K562 (cell line): ENCODE measurements at regions not wholly inside any gene's neighbourhood (a gene's known extent, or its start where the extent isn't known, plus 50 kb on each side); places are given as distances from the start of the nearest gene placed in this dataset.
"Not testable (repeated sequence)": the region's sequence is repeated elsewhere in the genome, so short reads cannot be mapped to it uniquely, and the experiment has no call there.

Experiments
- ATAC-seq: fragments of 200-7000 bp; cut with Tn5 transposase; 3 replicates; pipeline ENCODE4 v1.9.1; 2020; ENCODE audit warnings: moderate library complexity
- BruUV-seq: library from RNA; stranded (reverse); fragments of 400-500 nt; replicated peaks from 2 replicates; lab custom pipeline; 2021; lab: Mats Ljungman, UMichigan
- CTCF ChIA-PET: fragments of 300-600 bp; formaldehyde crosslinking; extraction: SDS; loops from one replicate; lab custom pipeline; 2021; ENCODE audit warnings: low intra/inter-chr PET ratio; lab: Yijun Ruan, JAX
- POLR2A ChIA-PET: fragments of 300-600, 350-650 bp; sonication (Branson Sonifier 250); formaldehyde crosslinking; extraction: SDS; loops from one replicate; lab custom pipeline; 2021; ENCODE audit warnings: antibody characterized with exemption, inconsistent platforms; lab: Yijun Ruan, JAX
- DNase-seq, 4 experiments: peaks; one replicate each; pipeline versions ENCODE4 v3.0.0 to v3.0.0-alpha.2; 2011 to 2018; ENCODE audit warnings: low spot score in 3 of 4, mixed read lengths in 3 of 4; ENCODE audit errors: extremely low read depth in 1 of 4
- FAIRE-seq: peaks from 2 replicates; lab custom pipeline; 2011; peaks lifted over from hg19 to GRCh38; lab: Jason Lieb, UNC
- H2AFZ ChIP-seq: 2 replicates; pipeline ENCODE4 v1.6.0; 2011; ENCODE audit warnings: low read depth, low read length, control low read depth, inconsistent platforms
- H3K27ac ChIP-seq: fragments of 200-600 bp; 3 replicates; pipeline ENCODE4 v1.8.0; 2011; ENCODE audit warnings: low read depth, mild to moderate bottlenecking, control low read depth, inconsistent platforms, low read length, moderate library complexity, mixed read lengths; ENCODE audit errors: extremely low read depth
- H3K27me3 ChIP-seq, 2 experiments: fragments of 300-600 bp in 1 of 2; 2 replicates in 1 of 2; 3 replicates in 1 of 2; pipeline versions ENCODE4 v1.6.0 to v1.8.0; 2011; ENCODE audit warnings: inconsistent platforms in 2 of 2, low read length in 2 of 2, mild to moderate bottlenecking in 1 of 2, mixed read lengths in 1 of 2, moderate library complexity in 1 of 2; ENCODE audit not compliant: control insufficient read depth in 2 of 2, insufficient read depth in 2 of 2
- H3K36me3 ChIP-seq: fragments of 300-600 bp; 3 replicates; pipeline ENCODE4 v1.8.0; 2011; ENCODE audit warnings: mild to moderate bottlenecking, low read length, inconsistent platforms; ENCODE audit not compliant: control insufficient read depth, insufficient read depth
- H3K4me1 ChIP-seq, 2 experiments: fragments of 200-600 bp in 1 of 2; replicated peaks in 1 of 2; 2 replicates in 1 of 2; 3 replicates in 1 of 2; pipeline versions ENCODE4 v1.5.1 to v1.8.0; 2011; ENCODE audit warnings: inconsistent platforms in 2 of 2, low read length in 2 of 2, mild to moderate bottlenecking in 1 of 2, mixed read lengths in 1 of 2, moderate library complexity in 1 of 2; ENCODE audit not compliant: control insufficient read depth in 2 of 2, insufficient read depth in 2 of 2
- H3K4me2 ChIP-seq: 2 replicates; pipeline ENCODE4 v1.6.1; 2011; ENCODE audit warnings: low read length, control low read depth, inconsistent platforms, mixed read lengths; ENCODE audit not compliant: insufficient read depth
- H3K4me3 ChIP-seq: fragments of 200-600 bp; sonication (generic), shearing (Covaris generic); 2 replicates; pipeline ENCODE4 v1.5.1; 2016; ENCODE audit warnings: control low read depth, inconsistent platforms
- H3K79me2 ChIP-seq: fragments of 200-600 bp; 3 replicates; pipeline ENCODE4 v1.8.0; 2011; ENCODE audit warnings: low read length, inconsistent platforms; ENCODE audit not compliant: control insufficient read depth, insufficient read depth
- H3K9ac ChIP-seq, 2 experiments: 2 replicates each; pipeline versions ENCODE4 v1.6.0 to v1.6.1; 2011; ENCODE audit warnings: low read depth in 2 of 2, low read length in 2 of 2, control low read depth in 1 of 2, inconsistent platforms in 1 of 2, mild to moderate bottlenecking in 1 of 2, mixed read lengths in 1 of 2; ENCODE audit not compliant: insufficient read depth in 1 of 2
- H3K9me1 ChIP-seq: one replicate; pipeline ENCODE4 v1.6.0; 2011; ENCODE audit warnings: inconsistent platforms, mild to moderate bottlenecking, low read length, moderate library complexity; ENCODE audit not compliant: control insufficient read depth, insufficient read depth
- H3K9me3 ChIP-seq: replicated peaks from 2 replicates; pipeline ENCODE4 v1.5.1; 2011; ENCODE audit warnings: low read depth, low read length, inconsistent platforms; ENCODE audit not compliant: control insufficient read depth, insufficient read depth
- H4K20me1 ChIP-seq: replicated peaks from 2 replicates; pipeline ENCODE4 v1.6.1; 2011; ENCODE audit warnings: low read length, inconsistent platforms, mixed read lengths; ENCODE audit not compliant: control insufficient read depth, insufficient read depth
- BDP1 ChIP-seq: IDR thresholded peaks from 3 replicates; pipeline ENCODE4 v1.6.1; 2011; ENCODE audit not compliant: insufficient read length, insufficient read depth
- SFPQ ChIP-seq: fragments of 200-400 bp; formaldehyde crosslinking; IDR thresholded peaks from 2 replicates; pipeline ENCODE4 v1.6.1; 2017; ENCODE audit warnings: mild to moderate bottlenecking, low read depth, low read length, moderate library complexity
- WGBS: fragments of 100-300 bp; shearing (Covaris generic); methylation state at CpG from one replicate; pipeline ENCODE4 v1.1.6; 2016; ENCODE audit warnings: low coverage, mixed read lengths; ENCODE audit not compliant: insufficient coverage; ENCODE audit errors: missing lambda C conversion rate; 5-methylcytosine and 5-hydroxymethylcytosine counted together
- in situ Hi-C: fragments of 300-500 bp; cut with MboI; formaldehyde crosslinking; loops from 4 replicates; pipeline ENCODE4 v1.15.0; 2018; ENCODE audit warnings: inconsistent platforms, mixed read lengths
- intact Hi-C: fragments of 100-400 bp; cut with micrococcal nuclease; formaldehyde crosslinking; loops from 2 replicates; pipeline ENCODE4 v1.14.2; 2022

GRCh38 chr19:27709496-27709895, 1503.5 kb downstream of the UQCRFS1 start:
- CTCF ChIA-PET, result no interaction called here
- Histone ChIP-seq H3K9me1 (no peaks in the 10 kb centered on the region), H3K79me2 (no peaks in the 10 kb centered on the region), H3K27ac (no peak overlapping the region), H3K27me3 (no peaks in the 10 kb centered on the region), H2AFZ (no peak overlapping the region), H3K9me3 (no peaks in the 10 kb centered on the region), H3K36me3 (no peaks in the 10 kb centered on the region), H3K9ac (no peak overlapping the region), H3K4me2 (no peak overlapping the region), H4K20me1 (no peaks in the 10 kb centered on the region), H3K4me3 (no peak overlapping the region), H3K4me1 (no peaks in the 10 kb centered on the region)
- no peak for ATAC-seq
- no TSS peak for BruUV-seq
- no peak for FAIRE-seq
- WGBS, result 0% methylated on average over 5 of the region's 5 CpGs
- in situ Hi-C loops, result no loop called here
- no peak for DNase-seq
- TF ChIP-seq BDP1, result no peak
- TF ChIP-seq SFPQ, result no peak
- intact Hi-C loops, result no loop called here
- POLR2A ChIA-PET, result interaction anchor here (0.7 kb wide), 1 partner anchor 22 kb away, joined by 3 read pairs; no protein-coding TSS in a partner anchor

DNA sequence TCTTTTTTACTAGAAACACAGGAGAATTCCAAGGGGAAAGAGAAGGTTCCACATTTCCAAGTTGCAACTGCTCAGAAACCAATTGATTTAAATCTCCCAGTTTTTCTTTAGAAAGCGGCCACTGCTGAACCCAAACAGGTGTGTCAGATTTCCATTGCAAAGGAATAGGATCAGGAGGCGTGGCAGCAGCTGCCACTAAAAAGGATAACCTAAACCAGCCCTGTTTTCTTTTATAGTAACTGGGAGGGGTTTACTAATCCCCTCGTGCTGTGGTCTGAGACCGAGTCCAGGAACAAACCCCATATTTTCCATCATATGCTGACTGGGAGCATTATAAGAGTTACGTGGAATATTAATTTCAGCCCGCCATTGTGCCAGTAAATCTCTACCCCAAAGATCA, 1504.0 kb downstream of the UQCRFS1 start:
- WGBS, result 0% methylated on average over 6 of the region's 6 CpGs
- not testable (repeated sequence) for ATAC-seq

GRCh38 chr19:27707026-27707425, 1505.9 kb downstream of the UQCRFS1 start:
- ATAC-seq, H3K36me3 ChIP-seq, H3K79me2 ChIP-seq, H2AFZ ChIP-seq, CTCF ChIA-PET, BruUV-seq, H3K9ac ChIP-seq, H3K4me3 ChIP-seq, H3K4me1 ChIP-seq, H3K27ac ChIP-seq, H3K27me3 ChIP-seq, FAIRE-seq, intact Hi-C loops, DNase-seq, H4K20me1 ChIP-seq, in situ Hi-C loops, H3K9me1 ChIP-seq, H3K4me2 ChIP-seq, H3K9me3 ChIP-seq, POLR2A ChIA-PET: not testable (repeated sequence)
- WGBS, result 0% methylated on average over 3 of the region's 3 CpGs

More for the DNA sequence above, 1504.0 kb downstream of the UQCRFS1 start:
- H3K4me3 ChIP-seq, H3K9ac ChIP-seq, H3K27ac ChIP-seq, H3K79me2 ChIP-seq, H2AFZ ChIP-seq, CTCF ChIA-PET, DNase-seq, H3K4me1 ChIP-seq, in situ Hi-C loops, H3K36me3 ChIP-seq, H3K9me3 ChIP-seq, H3K9me1 ChIP-seq, intact Hi-C loops, BruUV-seq, H4K20me1 ChIP-seq, H3K4me2 ChIP-seq, H3K27me3 ChIP-seq, FAIRE-seq: not testable (repeated sequence)
- POLR2A ChIA-PET, result interaction anchor here (0.7 kb wide), 1 partner anchor 23 kb away, joined by 3 read pairs; no protein-coding TSS in a partner anchor
